Mesenchymal stem cell (in vitro differentiated cells and primary cell): ENCODE measurements at regions not wholly inside any gene's neighbourhood (a gene's known extent, or its start where the extent isn't known, plus 50 kb on each side); places are given as distances from the start of the nearest gene placed in this dataset.

Source experiments
- DNase-seq: peaks from one replicate; pipeline ENCODE4 v3.0.0-alpha.2; 2013
- H2AFZ ChIP-seq: one replicate; pipeline ENCODE4 v1.6.1; 2013; ENCODE audit warnings: low read depth, mild to moderate bottlenecking, control low read depth, inconsistent platforms, low read length, moderate library complexity
- H2AK5ac ChIP-seq: 2 replicates; pipeline ENCODE4 v1.6.1; 2013; ENCODE audit warnings: low read length, moderate library complexity, mild to moderate bottlenecking, inconsistent platforms; ENCODE audit not compliant: severe bottlenecking
- H2BK120ac ChIP-seq: one replicate; pipeline ENCODE4 v1.6.1; 2013; ENCODE audit warnings: low read depth, mild to moderate bottlenecking, inconsistent platforms, low read length, moderate library complexity
- H2BK12ac ChIP-seq, 2 experiments: one replicate each; pipeline ENCODE4 v1.6.1; 2013; ENCODE audit warnings: inconsistent platforms in 2 of 2, low read length in 2 of 2, mild to moderate bottlenecking in 2 of 2, moderate library complexity in 2 of 2, control low read depth in 1 of 2
- H2BK15ac ChIP-seq: one replicate; pipeline ENCODE4 v1.6.1; 2013; ENCODE audit warnings: mild to moderate bottlenecking, low read depth, inconsistent platforms; ENCODE audit not compliant: poor library complexity, severe bottlenecking
- H2BK5ac ChIP-seq: 2 replicates; pipeline ENCODE4 v1.6.1; 2013; ENCODE audit warnings: low read depth, mild to moderate bottlenecking, low read length, control low read depth, inconsistent platforms; ENCODE audit not compliant: poor library complexity, severe bottlenecking
- H3K14ac ChIP-seq, 2 experiments: one replicate each; pipeline ENCODE4 v1.6.1; 2013; ENCODE audit warnings: inconsistent platforms in 2 of 2, low read length in 2 of 2, control low read depth in 1 of 2, mild to moderate bottlenecking in 1 of 2, moderate library complexity in 1 of 2
- H3K18ac ChIP-seq, 2 experiments: one replicate each; pipeline ENCODE4 v1.6.1; 2013; ENCODE audit warnings: inconsistent platforms in 2 of 2, low read length in 2 of 2, control low read depth in 1 of 2, low read depth in 1 of 2, mild to moderate bottlenecking in 1 of 2
- H3K23ac ChIP-seq, 2 experiments: one replicate each; pipeline ENCODE4 v1.6.1; 2013; ENCODE audit warnings: inconsistent platforms in 2 of 2, low read length in 2 of 2, mild to moderate bottlenecking in 2 of 2, moderate library complexity in 2 of 2, control low read depth in 1 of 2
- H3K27ac ChIP-seq: 2 replicates; pipeline ENCODE4 v1.5.1; 2013; ENCODE audit warnings: mild to moderate bottlenecking, moderate library complexity, low read length, control low read depth, inconsistent platforms; ENCODE audit not compliant: poor library complexity, severe bottlenecking
- H3K27me3 ChIP-seq, 2 experiments: 2 replicates each; pipeline versions ENCODE4 v1.6.1 to v1.7.0; 2013; ENCODE audit warnings: low read length in 2 of 2, mild to moderate bottlenecking in 2 of 2, moderate library complexity in 2 of 2, control low read depth in 1 of 2, inconsistent platforms in 1 of 2; ENCODE audit not compliant: control insufficient read depth in 1 of 2, insufficient read depth in 1 of 2
- H3K36me3 ChIP-seq, 2 experiments: 2 replicates each; pipeline versions ENCODE4 v1.6.1 to v1.7.0; 2013; ENCODE audit warnings: low read length in 2 of 2, control low read depth in 1 of 2, inconsistent platforms in 1 of 2, low read depth in 1 of 2, mild to moderate bottlenecking in 1 of 2; ENCODE audit not compliant: insufficient read depth in 2 of 2, control insufficient read depth in 1 of 2
- H3K4ac ChIP-seq, 2 experiments: one replicate each; pipeline ENCODE4 v1.6.1; 2013; ENCODE audit warnings: inconsistent platforms in 2 of 2, low read length in 2 of 2, mild to moderate bottlenecking in 2 of 2, moderate library complexity in 2 of 2, control low read depth in 1 of 2, low read depth in 1 of 2
- H3K4me1 ChIP-seq: 2 replicates; pipeline ENCODE4 v1.6.1; 2013; ENCODE audit warnings: low read depth, low read length, control low read depth; ENCODE audit not compliant: control insufficient read depth, insufficient read depth
- H3K4me2 ChIP-seq: 2 replicates; pipeline ENCODE4 v1.6.1; 2013; ENCODE audit warnings: low read length, mild to moderate bottlenecking, inconsistent platforms; ENCODE audit not compliant: poor library complexity, severe bottlenecking
- H3K4me3 ChIP-seq, 2 experiments: 2 replicates each; pipeline versions ENCODE4 v1.5.1 to v1.7.0; 2013; ENCODE audit warnings: low read length in 2 of 2, mild to moderate bottlenecking in 2 of 2, control low read depth in 1 of 2, low read depth in 1 of 2; ENCODE audit not compliant: insufficient read depth in 1 of 2
- H3K79me1 ChIP-seq: replicated peaks from 2 replicates; pipeline ENCODE4 v1.6.1; 2013; ENCODE audit warnings: mild to moderate bottlenecking, control low read depth, low read length, inconsistent platforms; ENCODE audit not compliant: poor library complexity, severe bottlenecking
- H3K9ac ChIP-seq: 2 replicates; pipeline ENCODE4 v1.7.0; 2013; ENCODE audit warnings: mild to moderate bottlenecking, low read length, moderate library complexity
- H3K9me3 ChIP-seq: 2 replicates; pipeline ENCODE4 v1.7.0; 2013; ENCODE audit warnings: mild to moderate bottlenecking, low read length; ENCODE audit not compliant: control insufficient read depth
- H4K8ac ChIP-seq: one replicate; pipeline ENCODE4 v1.6.1; 2013; ENCODE audit warnings: inconsistent platforms, mild to moderate bottlenecking, low read length, moderate library complexity
- H4K91ac ChIP-seq: one replicate; pipeline ENCODE4 v1.6.1; 2013; ENCODE audit warnings: mild to moderate bottlenecking, low read length, inconsistent platforms
- WGBS: methylation state at CpG from one replicate; pipeline ENCODE4 v1.1.7; 2013; ENCODE audit warnings: mixed read lengths; 5-methylcytosine and 5-hydroxymethylcytosine counted together

DNA sequence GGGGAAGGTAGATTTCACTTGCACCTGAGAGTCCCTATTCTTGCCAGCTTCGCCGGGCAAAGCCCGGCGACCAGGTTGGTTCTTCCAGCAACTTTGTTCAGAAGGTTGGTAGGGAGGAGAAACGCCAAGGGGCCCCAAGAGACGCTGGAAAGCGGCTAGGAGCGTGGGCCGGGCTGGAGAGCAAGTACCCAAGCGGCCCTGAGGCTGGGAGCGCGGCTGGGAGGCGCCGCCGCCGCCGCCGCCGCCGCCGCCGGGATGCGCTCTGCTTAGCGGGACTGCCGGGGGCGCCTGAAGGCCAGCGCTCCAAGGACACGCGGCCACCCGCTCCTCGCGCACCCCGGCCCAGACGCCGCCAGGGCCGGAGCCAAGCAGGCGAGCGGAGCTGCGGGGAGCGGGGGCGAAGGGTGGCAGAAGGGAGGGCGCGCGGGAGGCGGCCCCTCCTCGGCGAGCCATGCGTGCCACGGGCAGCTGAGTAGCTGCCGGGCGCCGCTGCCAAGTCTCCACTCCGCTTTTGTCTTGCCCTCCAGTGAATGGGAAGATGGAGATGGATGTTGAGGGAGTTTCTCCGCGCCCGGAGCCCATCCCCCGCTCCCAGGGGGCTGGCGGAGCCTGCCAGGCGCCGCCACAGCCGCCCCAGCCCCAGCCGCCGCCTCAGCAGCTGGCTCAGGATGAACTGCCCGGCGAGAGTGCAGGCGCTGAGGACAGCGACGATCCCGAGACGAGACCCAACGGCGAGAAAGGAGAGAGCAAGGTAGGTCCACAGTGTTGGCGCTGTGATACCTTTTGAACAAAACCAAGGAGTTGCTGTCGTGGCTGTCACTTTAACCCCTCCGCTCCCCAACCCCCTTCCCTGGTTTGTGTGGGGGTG lies 227.4 kb upstream of the AZI2 start:
- 2% methylated on average over 41 of the region's 75 CpGs for WGBS
- peak overlapping the region in 1 of 2 experiments; percentile 80 for H3K23ac ChIP-seq
- no peak overlapping the region for H3K4ac ChIP-seq
- no peak overlapping the region for H2BK12ac ChIP-seq
- no peaks in the 10 kb centered on the region for H3K9me3 ChIP-seq
- no peak overlapping the region for H2BK5ac ChIP-seq
- H2AK5ac ChIP-seq: no peak overlapping the region
- no peak overlapping the region for H2BK15ac ChIP-seq
- H2BK120ac ChIP-seq: no peak overlapping the region
- peak overlapping the region; percentile 41 to 75 for H3K4me3 ChIP-seq
- peak overlapping the region in 1 of 2 experiments; percentile 55 for H3K14ac ChIP-seq
- no peak overlapping the region for H3K27ac ChIP-seq
- no peaks in the 10 kb centered on the region for H3K36me3 ChIP-seq
- H4K91ac ChIP-seq: no peak overlapping the region
- H3K18ac ChIP-seq: no peak overlapping the region
- peaks cover 16% of the 10 kb centered on the region for H3K4me1 ChIP-seq
- no peak overlapping the region for H4K8ac ChIP-seq
- peak; percentile 18 for DNase-seq
- H3K27me3 ChIP-seq: peaks cover 43 to 60% of the 10 kb centered on the region in 2 experiments
- H3K4me2 ChIP-seq: peak overlapping the region; percentile 98
- peak overlapping the region; percentile 71 for H2AFZ ChIP-seq
- peak overlapping the region; percentile 55 for H3K9ac ChIP-seq
- no peaks in the 10 kb centered on the region for H3K79me1 ChIP-seq

DNA sequence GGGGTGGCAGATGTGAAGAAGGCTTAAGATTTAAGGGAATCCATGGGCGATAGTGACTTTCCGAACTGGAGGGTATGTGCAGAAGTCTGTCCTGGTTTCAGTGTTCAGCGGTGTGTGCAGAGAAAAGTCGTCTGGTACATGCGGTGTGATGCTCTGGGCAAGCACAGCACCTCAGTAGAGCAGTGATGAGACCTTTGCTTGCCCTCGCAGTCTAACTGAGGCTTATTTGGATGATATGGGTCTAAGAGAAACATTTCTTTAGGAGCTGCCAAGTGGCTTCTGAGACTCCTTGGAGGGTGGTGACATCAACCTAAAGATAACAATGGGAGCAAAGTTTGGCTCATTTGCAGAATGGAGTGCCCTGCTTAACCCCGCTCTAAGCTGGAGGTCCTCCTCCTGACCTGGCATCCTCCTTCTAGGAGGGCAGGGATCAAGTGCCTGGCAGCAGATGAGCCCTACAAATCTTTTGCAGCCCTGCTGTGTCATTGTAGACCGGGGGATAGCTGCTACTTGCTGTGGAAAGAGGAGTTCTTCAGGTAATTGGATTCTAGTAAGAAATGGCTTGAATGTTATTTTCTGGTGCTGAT lies 228.1 kb upstream of the AZI2 start:
- no peak for DNase-seq
- no peak overlapping the region for H2AFZ ChIP-seq
- peak overlapping the region; percentile 98 for H3K4me2 ChIP-seq
- no peak overlapping the region for H2AK5ac ChIP-seq
- no peak overlapping the region for H2BK12ac ChIP-seq
- H3K4me3 ChIP-seq: peak overlapping the region in 1 of 2 experiments; percentile 75
- H3K9me3 ChIP-seq: no peaks in the 10 kb centered on the region
- H2BK5ac ChIP-seq: no peak overlapping the region
- no peak overlapping the region for H4K8ac ChIP-seq
- peaks cover 16% of the 10 kb centered on the region for H3K4me1 ChIP-seq
- no peak overlapping the region for H3K4ac ChIP-seq
- H4K91ac ChIP-seq: no peak overlapping the region
- no peak overlapping the region for H2BK120ac ChIP-seq
- no peak overlapping the region for H3K23ac ChIP-seq
- no peak overlapping the region for H2BK15ac ChIP-seq
- peak overlapping the region; percentile 55 for H3K9ac ChIP-seq
- H3K36me3 ChIP-seq: no peaks in the 10 kb centered on the region
- H3K14ac ChIP-seq: peak overlapping the region in 1 of 2 experiments; percentile 55
- no peaks in the 10 kb centered on the region for H3K79me1 ChIP-seq
- WGBS: 8% methylated on average over 8 of the region's 8 CpGs
- H3K27ac ChIP-seq: no peak overlapping the region
- H3K18ac ChIP-seq: no peak overlapping the region
- H3K27me3 ChIP-seq: peaks cover 43 to 58% of the 10 kb centered on the region in 2 experiments

DNA sequence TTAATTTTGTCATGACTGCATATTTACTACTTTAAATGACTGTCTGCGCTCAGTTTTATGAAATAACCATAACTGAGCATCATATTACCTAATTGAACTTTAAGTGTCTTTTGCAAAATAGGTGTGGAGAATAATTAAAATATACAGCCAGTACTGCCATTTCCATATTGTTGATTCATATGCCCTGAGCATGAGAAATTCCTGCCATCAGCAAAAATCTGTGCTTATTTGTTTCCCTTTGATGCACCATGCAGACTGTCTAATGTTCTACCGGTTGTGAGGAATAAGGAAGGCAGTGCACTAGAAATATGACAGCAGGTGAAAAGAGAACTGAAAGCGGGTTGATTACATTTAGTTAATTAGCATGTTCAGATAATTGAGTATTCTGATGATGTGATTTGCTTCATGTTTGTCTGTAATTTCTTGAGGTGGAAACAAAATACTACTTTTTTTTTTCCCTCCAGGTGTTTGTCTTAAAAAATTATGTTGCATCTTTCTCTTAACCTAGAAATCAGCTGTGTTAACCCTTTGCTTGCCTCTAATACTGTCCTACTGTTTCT lies 229.4 kb upstream of the AZI2 start:
- Histone ChIP-seq H3K4me2 (no peak overlapping the region), H3K14ac (no peak overlapping the region), H4K91ac (no peak overlapping the region), H3K18ac (no peak overlapping the region), H3K27ac (no peak overlapping the region), H3K9me3 (no peaks in the 10 kb centered on the region), H2AK5ac (no peak overlapping the region), H4K8ac (no peak overlapping the region), H3K23ac (no peak overlapping the region), H2BK5ac (no peak overlapping the region), H3K79me1 (no peaks in the 10 kb centered on the region), H3K4ac (no peak overlapping the region), H3K4me1 (peaks cover 16% of the 10 kb centered on the region), H3K36me3 (no peaks in the 10 kb centered on the region), H3K4me3 (no peak overlapping the region), H3K9ac (no peak overlapping the region), H2BK120ac (no peak overlapping the region), H2BK12ac (no peak overlapping the region), H3K27me3 (peaks cover 43 to 53% of the 10 kb centered on the region in 2 experiments), H2AFZ (no peak overlapping the region), H2BK15ac (no peak overlapping the region)
- no peak for DNase-seq
- 88% methylated on average over 2 of the region's 3 CpGs for WGBS

DNA sequence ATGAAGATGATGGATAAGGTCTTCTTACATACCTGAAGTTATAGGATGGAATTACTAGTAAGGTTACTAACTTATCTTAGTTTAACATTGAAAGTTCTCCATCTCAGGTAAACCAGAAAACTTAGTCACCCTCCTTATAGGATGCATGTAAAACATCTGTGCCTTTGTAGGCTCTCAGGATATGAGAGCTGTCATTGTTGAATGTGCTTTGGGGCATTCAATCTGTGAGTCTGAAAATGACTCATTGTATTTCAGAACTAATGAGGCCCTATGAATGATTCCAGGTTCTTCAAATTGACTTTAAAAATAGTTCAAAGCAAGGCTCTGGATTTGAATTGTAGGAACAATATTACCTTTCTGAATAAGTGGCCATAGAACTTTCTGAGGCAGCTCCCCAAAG lies 237.7 kb upstream of the AZI2 start:
- no peak overlapping the region for H2AFZ ChIP-seq
- H3K14ac ChIP-seq: no peak overlapping the region
- no peaks in the 10 kb centered on the region for H3K36me3 ChIP-seq
- no peaks in the 10 kb centered on the region for H3K79me1 ChIP-seq
- no peak overlapping the region for H2AK5ac ChIP-seq
- H2BK12ac ChIP-seq: no peak overlapping the region
- H2BK15ac ChIP-seq: no peak overlapping the region
- H4K8ac ChIP-seq: no peak overlapping the region
- H3K9me3 ChIP-seq: no peaks in the 10 kb centered on the region
- no peak overlapping the region for H3K4ac ChIP-seq
- H3K18ac ChIP-seq: no peak overlapping the region
- no peak overlapping the region for H4K91ac ChIP-seq
- H2BK5ac ChIP-seq: no peak overlapping the region
- H3K4me1 ChIP-seq: no peaks in the 10 kb centered on the region
- no peak overlapping the region for H3K4me2 ChIP-seq
- H3K27ac ChIP-seq: no peak overlapping the region
- H2BK120ac ChIP-seq: no peak overlapping the region
- DNase-seq: no peak
- H3K9ac ChIP-seq: no peak overlapping the region
- H3K4me3 ChIP-seq: no peak overlapping the region
- H3K27me3 ChIP-seq: no peaks in the 10 kb centered on the region
- H3K23ac ChIP-seq: no peak overlapping the region
